DND-41 (cell line): ENCODE measurements at regions not wholly inside any gene's neighbourhood (a gene's known extent, or its start where the extent isn't known, plus 50 kb on each side); places are given as distances from the start of the nearest gene placed in this dataset.

Source experiments
- ATAC-seq: fragments of 200-7000 bp; cut with Tn5 transposase; 3 replicates; pipeline ENCODE4 v1.9.1; 2021; ENCODE audit warnings: low read depth; ENCODE audit not compliant: insufficient read depth
- DNase-seq: peaks from one replicate; pipeline ENCODE4 v3.0.0-alpha.2; 2020
- H2AFZ ChIP-seq: 2 replicates; pipeline ENCODE4 v1.6.0; 2012; ENCODE audit warnings: low read depth, low read length
- H3K27ac ChIP-seq: 2 replicates; pipeline ENCODE4 v1.5.1; 2012; ENCODE audit warnings: low read length, inconsistent platforms
- H3K27me3 ChIP-seq: fragments of 200-600 bp; sonication (generic); 2 replicates; pipeline ENCODE4 v1.6.0; 2012; ENCODE audit warnings: low read length, mild to moderate bottlenecking, inconsistent platforms; ENCODE audit not compliant: insufficient read depth, poor library complexity
- H3K36me3 ChIP-seq: 2 replicates; pipeline ENCODE4 v1.5.1; 2012; ENCODE audit warnings: low read length, inconsistent platforms; ENCODE audit not compliant: insufficient read depth
- H3K4me1 ChIP-seq: 2 replicates; pipeline ENCODE4 v1.5.1; 2012; ENCODE audit warnings: mild to moderate bottlenecking, low read length; ENCODE audit not compliant: insufficient read depth
- H3K4me2 ChIP-seq: 2 replicates; pipeline ENCODE4 v1.6.0; 2012; ENCODE audit warnings: mild to moderate bottlenecking, moderate library complexity, low read length, inconsistent platforms; ENCODE audit not compliant: insufficient read depth
- H3K4me3 ChIP-seq, 2 experiments: fragments of 200-600 bp in 1 of 2; shearing (Covaris generic) in 1 of 2; 2 replicates each; pipeline ENCODE4 v1.5.1; 2012 to 2016; ENCODE audit warnings: inconsistent platforms in 2 of 2, low read length in 2 of 2, mild to moderate bottlenecking in 2 of 2, low read depth in 1 of 2, moderate library complexity in 1 of 2
- H3K79me2 ChIP-seq: 2 replicates; pipeline ENCODE4 v1.6.0; 2012; ENCODE audit warnings: low read length, inconsistent platforms; ENCODE audit not compliant: insufficient read depth
- H3K9ac ChIP-seq: 2 replicates; pipeline ENCODE4 v1.6.0; 2012; ENCODE audit warnings: low read depth, mild to moderate bottlenecking, inconsistent platforms, low read length, moderate library complexity
- H3K9me3 ChIP-seq: 2 replicates; pipeline ENCODE4 v1.5.1; 2012; ENCODE audit warnings: low read length, moderate library complexity, mild to moderate bottlenecking, inconsistent platforms; ENCODE audit not compliant: insufficient read depth, severe bottlenecking
- H4K20me1 ChIP-seq: 2 replicates; pipeline ENCODE4 v1.6.0; 2012; ENCODE audit warnings: low read length; ENCODE audit not compliant: insufficient read depth
- EZH2 ChIP-seq: IDR thresholded peaks from 3 replicates; pipeline ENCODE4 v1.6.1; 2012; ENCODE audit warnings: borderline replicate concordance, low read depth, mild to moderate bottlenecking, moderate library complexity, low read length, inconsistent platforms; ENCODE audit not compliant: severe bottlenecking
- TF ChIP-seq, protein P1 (sequence below): IDR thresholded peaks from 2 replicates; pipeline ENCODE4 v1.5.1; 2012; ENCODE audit warnings: borderline replicate concordance, low read length, moderate library complexity, mild to moderate bottlenecking; ENCODE audit not compliant: poor library complexity, severe bottlenecking; ENCODE audit errors: extremely low read depth

DNA sequence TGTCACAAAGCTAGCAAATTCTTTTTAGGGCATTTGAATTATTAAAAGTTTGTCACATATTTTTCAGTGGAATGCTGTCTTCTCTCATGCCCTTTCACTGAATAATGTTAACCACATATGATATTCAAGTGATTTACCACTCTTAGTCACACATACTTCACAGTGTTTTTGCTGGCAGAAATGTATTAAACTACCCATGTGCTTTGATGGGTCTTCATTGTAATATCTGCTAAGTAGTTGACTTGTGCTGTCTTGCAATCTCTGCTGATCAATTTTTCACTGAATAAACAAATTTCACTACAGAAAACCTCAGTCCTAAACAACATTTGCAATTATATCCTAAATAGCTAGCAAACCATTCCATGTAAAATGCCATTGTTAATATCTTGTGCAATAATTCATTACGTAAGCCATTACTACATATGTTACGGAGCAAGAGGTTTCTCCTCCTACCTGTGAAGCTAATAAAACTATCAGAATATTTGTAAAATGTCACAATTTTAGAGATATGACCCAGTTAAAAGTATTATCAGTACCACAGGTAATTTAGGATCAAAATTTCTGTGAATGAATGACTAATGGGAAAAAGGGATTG, 64.6 kb upstream of the LMO3 start:
- Histone ChIP-seq H3K4me3 (no peak overlapping the region), H2AFZ (no peak overlapping the region), H3K27ac (no peak overlapping the region), H3K4me1 (no peaks in the 10 kb centered on the region), H3K9ac (no peak overlapping the region), H3K4me2 (no peak overlapping the region), H3K9me3 (no peaks in the 10 kb centered on the region), H4K20me1 (no peaks in the 10 kb centered on the region), H3K27me3 (no peaks in the 10 kb centered on the region), H3K36me3 (no peaks in the 10 kb centered on the region), H3K79me2 (no peaks in the 10 kb centered on the region)
- no peak for DNase-seq
- TF ChIP-seq, protein P1, sequence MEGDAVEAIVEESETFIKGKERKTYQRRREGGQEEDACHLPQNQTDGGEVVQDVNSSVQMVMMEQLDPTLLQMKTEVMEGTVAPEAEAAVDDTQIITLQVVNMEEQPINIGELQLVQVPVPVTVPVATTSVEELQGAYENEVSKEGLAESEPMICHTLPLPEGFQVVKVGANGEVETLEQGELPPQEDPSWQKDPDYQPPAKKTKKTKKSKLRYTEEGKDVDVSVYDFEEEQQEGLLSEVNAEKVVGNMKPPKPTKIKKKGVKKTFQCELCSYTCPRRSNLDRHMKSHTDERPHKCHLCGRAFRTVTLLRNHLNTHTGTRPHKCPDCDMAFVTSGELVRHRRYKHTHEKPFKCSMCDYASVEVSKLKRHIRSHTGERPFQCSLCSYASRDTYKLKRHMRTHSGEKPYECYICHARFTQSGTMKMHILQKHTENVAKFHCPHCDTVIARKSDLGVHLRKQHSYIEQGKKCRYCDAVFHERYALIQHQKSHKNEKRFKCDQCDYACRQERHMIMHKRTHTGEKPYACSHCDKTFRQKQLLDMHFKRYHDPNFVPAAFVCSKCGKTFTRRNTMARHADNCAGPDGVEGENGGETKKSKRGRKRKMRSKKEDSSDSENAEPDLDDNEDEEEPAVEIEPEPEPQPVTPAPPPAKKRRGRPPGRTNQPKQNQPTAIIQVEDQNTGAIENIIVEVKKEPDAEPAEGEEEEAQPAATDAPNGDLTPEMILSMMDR: no peak
- no peak for TF ChIP-seq EZH2
- ATAC-seq: no peak

DNA sequence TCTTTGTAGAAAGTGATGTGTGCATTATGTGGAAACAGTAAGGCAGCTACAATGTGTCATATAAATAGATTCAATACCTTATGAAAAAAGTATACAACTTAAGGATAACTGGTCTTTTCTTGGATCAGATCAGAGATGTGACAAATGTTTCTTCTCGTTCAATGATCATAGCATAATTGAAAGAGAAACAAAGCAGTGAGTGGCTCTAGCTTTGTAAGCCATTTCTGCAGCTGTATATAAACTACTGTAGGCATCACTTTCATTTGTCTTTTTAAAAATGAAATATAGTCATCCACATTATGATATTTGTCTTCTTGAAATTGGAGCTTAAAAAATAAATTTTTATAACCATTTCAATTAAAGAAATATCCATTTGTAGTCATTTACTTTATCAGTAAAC, 63.8 kb upstream of the LMO3 start:
- no peaks in the 10 kb centered on the region for H3K9me3 ChIP-seq
- no peaks in the 10 kb centered on the region for H3K79me2 ChIP-seq
- no peak overlapping the region for H2AFZ ChIP-seq
- no peaks in the 10 kb centered on the region for H3K4me1 ChIP-seq
- no peak for ATAC-seq
- no peak overlapping the region for H3K27ac ChIP-seq
- no peak overlapping the region for H3K9ac ChIP-seq
- no peak overlapping the region for H3K4me3 ChIP-seq
- DNase-seq: no peak
- H3K36me3 ChIP-seq: no peaks in the 10 kb centered on the region
- TF ChIP-seq, protein P1: no peak
- TF ChIP-seq EZH2: no peak
- no peak overlapping the region for H3K4me2 ChIP-seq
- no peaks in the 10 kb centered on the region for H4K20me1 ChIP-seq
- H3K27me3 ChIP-seq: no peaks in the 10 kb centered on the region

DNA sequence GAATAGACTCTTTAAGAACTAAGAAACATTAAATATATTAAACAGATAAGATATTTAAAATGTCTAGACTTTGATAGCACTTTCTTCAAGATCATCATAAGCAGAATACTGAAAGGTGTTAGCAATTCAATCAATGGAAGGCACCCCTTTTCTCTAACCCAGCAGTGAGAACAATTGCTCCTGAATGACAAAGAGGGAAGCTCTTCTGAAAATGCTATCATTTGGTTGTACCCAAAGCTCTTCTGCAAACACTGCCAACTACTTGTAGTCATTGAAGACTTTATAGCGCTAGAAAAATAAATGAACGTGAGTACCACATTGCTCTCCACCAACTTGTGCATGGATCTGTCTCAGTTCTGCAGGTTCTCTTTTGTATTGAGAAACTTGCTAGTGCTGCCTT, 62.2 kb upstream of the LMO3 start:
- Histone ChIP-seq H4K20me1 (no peaks in the 10 kb centered on the region), H2AFZ (no peak overlapping the region), H3K4me1 (no peaks in the 10 kb centered on the region), H3K9ac (no peak overlapping the region), H3K79me2 (no peaks in the 10 kb centered on the region), H3K27ac (no peak overlapping the region), H3K27me3 (no peaks in the 10 kb centered on the region), H3K4me2 (no peak overlapping the region), H3K4me3 (no peak overlapping the region), H3K9me3 (no peaks in the 10 kb centered on the region), H3K36me3 (no peaks in the 10 kb centered on the region)
- TF ChIP-seq, protein P1: no peak
- TF ChIP-seq EZH2: no peak
- ATAC-seq (no peak), DNase-seq (no peak)

DNA sequence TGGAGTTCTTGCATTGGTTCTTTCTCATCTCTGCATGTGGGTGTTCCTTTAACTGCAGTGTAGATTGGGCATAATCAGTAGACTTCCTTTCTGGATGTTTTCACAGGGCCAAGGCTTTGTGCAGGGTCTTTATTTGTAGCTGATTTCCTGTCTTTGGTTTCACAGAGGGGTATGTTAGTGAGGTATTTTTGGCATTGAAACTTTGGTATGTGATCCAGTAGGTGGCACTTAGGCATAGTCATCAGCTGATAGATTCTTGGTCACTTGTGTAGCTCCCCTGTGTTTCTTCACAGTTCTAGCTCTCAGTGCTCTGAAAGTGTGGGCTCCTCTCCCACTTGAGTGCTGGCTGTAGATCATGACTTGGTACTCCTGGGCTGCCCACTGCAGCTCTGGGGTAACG, 52.7 kb upstream of the LMO3 start:
- no peaks in the 10 kb centered on the region for H3K4me1 ChIP-seq
- no peaks in the 10 kb centered on the region for H3K27me3 ChIP-seq
- H4K20me1 ChIP-seq: no peaks in the 10 kb centered on the region
- no peaks in the 10 kb centered on the region for H3K79me2 ChIP-seq
- no peak overlapping the region for H2AFZ ChIP-seq
- no peaks in the 10 kb centered on the region for H3K9me3 ChIP-seq
- H3K27ac ChIP-seq: no peak overlapping the region
- TF ChIP-seq, protein P1: no peak
- no peak for TF ChIP-seq EZH2
- no peaks in the 10 kb centered on the region for H3K36me3 ChIP-seq
- H3K9ac ChIP-seq: no peak overlapping the region
- ATAC-seq: no peak
- no peak for DNase-seq
- no peak overlapping the region for H3K4me2 ChIP-seq
- H3K4me3 ChIP-seq: no peak overlapping the region
